ENCODE measurements at regions not wholly inside any gene's neighbourhood (a gene's known extent, or its start where the extent isn't known, plus 50 kb on each side); places are given as distances from the start of the nearest gene placed in this dataset.

DNA sequence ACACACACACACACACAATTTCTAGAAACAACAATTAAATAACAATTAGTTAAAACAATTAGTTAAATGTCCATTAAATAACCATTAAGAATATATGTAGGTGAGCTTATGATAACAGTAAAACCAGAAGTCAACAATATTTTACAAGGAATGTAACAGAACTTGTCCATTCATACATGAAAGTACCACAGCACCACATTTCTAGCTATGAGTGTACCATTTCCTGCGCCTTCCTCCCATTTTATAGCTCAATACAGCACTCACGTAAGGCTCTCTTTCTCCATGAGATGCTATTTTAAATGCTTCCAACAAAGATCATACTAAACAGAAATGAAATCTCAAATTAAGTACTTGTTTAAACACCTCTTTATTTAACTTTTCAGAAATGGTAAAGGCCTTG lies 367.3 kb upstream of the ZWINT start:
- H3K9me2 ChIP-seq (replicated peaks; ENCODE audit: insufficient read depth, low read length): no peaks in the 10 kb centered on the region
- DNase-seq: no peak
- peaks cover 21% of the 10 kb centered on the region for H3K9me3 ChIP-seq (ENCODE audit: low read length)
- H3K27me3 ChIP-seq (ENCODE audit: low read length): no peaks in the 10 kb centered on the region
- H3K79me2 ChIP-seq (ENCODE audit: low read length): no peaks in the 10 kb centered on the region
- H3K27ac ChIP-seq (ENCODE audit: low read length): no peak overlapping the region
- no peak overlapping the region for H2AFZ ChIP-seq (ENCODE audit: low read length)
- no peak overlapping the region for H3K4me2 ChIP-seq (ENCODE audit: low read depth, low read length, poor library complexity, severe bottlenecking)
- H3K9ac ChIP-seq (ENCODE audit: low read length): no peak overlapping the region
- H4K20me1 ChIP-seq (ENCODE audit: insufficient read depth, low read depth, low read length): no peaks in the 10 kb centered on the region
- H3K36me3 ChIP-seq (ENCODE audit: insufficient read depth, low read length): no peaks in the 10 kb centered on the region
- no peak overlapping the region for H3K4me3 ChIP-seq (ENCODE audit: low read length)
- H3K4me1 ChIP-seq (ENCODE audit: low read length): no peaks in the 10 kb centered on the region

DNA sequence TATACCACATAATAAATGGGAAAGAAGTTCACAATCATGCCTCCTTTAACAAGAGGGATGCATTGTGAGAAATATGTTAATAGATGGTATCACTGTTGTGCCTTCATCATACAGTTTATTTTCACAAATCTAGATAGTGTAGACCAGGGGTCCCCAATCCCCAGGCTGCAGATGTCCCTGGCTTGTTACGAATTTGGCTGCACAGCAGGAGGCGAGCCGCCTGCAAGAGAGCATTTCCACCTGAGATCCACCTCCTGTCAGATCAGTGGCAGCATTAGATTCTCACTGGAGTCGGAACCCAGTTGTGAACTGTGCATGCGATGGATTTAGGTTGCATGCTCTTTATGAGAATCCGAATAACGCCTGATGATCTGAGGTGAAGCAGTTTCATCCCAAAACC lies 361.9 kb upstream of the ZWINT start:
- Histone ChIP-seq H3K36me3 (ENCODE audit: insufficient read depth, low read length) (no peaks in the 10 kb centered on the region), H3K9ac (ENCODE audit: low read length) (no peak overlapping the region), H4K20me1 (ENCODE audit: insufficient read depth, low read depth, low read length) (no peaks in the 10 kb centered on the region), H3K9me3 (ENCODE audit: low read length) (peaks cover 18% of the 10 kb centered on the region), H3K27me3 (ENCODE audit: low read length) (no peaks in the 10 kb centered on the region), H3K4me2 (ENCODE audit: low read depth, low read length, poor library complexity, severe bottlenecking) (no peak overlapping the region), H2AFZ (ENCODE audit: low read length) (no peak overlapping the region), H3K4me1 (ENCODE audit: low read length) (no peaks in the 10 kb centered on the region), H3K79me2 (ENCODE audit: low read length) (no peaks in the 10 kb centered on the region), H3K9me2 (replicated peaks; ENCODE audit: insufficient read depth, low read length) (no peaks in the 10 kb centered on the region), H3K4me3 (ENCODE audit: low read length) (no peak overlapping the region), H3K27ac (ENCODE audit: low read length) (no peak overlapping the region)
- DNase-seq: no peak

DNA sequence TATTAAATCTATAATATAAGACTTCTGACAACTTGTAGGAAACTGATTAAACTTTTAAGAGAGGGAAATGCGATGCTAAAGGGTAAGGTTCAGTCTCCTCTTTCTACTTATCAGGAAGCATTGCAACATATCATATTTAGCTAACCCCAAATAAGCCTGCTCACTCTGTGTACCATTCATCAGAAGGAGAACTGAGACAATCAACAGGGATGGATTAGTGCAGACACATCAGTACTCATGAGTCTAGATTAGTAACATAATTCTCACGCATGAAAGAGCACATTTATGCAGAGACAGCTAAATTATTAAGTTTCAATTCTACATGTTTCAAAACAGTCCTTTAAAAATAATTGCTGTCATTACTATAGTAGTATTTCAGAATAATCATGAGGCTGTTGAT lies 354.2 kb upstream of the ZWINT start:
- Histone ChIP-seq H3K4me2 (ENCODE audit: low read depth, low read length, poor library complexity, severe bottlenecking) (no peak overlapping the region), H3K27me3 (ENCODE audit: low read length) (no peaks in the 10 kb centered on the region), H3K79me2 (ENCODE audit: low read length) (no peaks in the 10 kb centered on the region), H3K27ac (ENCODE audit: low read length) (no peak overlapping the region), H3K4me1 (ENCODE audit: low read length) (no peaks in the 10 kb centered on the region), H3K9me3 (ENCODE audit: low read length) (peaks cover 35% of the 10 kb centered on the region), H4K20me1 (ENCODE audit: insufficient read depth, low read depth, low read length) (no peaks in the 10 kb centered on the region), H3K9me2 (replicated peaks; ENCODE audit: insufficient read depth, low read length) (no peaks in the 10 kb centered on the region), H3K4me3 (ENCODE audit: low read length) (no peak overlapping the region), H3K9ac (ENCODE audit: low read length) (no peak overlapping the region), H3K36me3 (ENCODE audit: insufficient read depth, low read length) (no peaks in the 10 kb centered on the region), H2AFZ (ENCODE audit: low read length) (no peak overlapping the region)
- DNase-seq: no peak

DNA sequence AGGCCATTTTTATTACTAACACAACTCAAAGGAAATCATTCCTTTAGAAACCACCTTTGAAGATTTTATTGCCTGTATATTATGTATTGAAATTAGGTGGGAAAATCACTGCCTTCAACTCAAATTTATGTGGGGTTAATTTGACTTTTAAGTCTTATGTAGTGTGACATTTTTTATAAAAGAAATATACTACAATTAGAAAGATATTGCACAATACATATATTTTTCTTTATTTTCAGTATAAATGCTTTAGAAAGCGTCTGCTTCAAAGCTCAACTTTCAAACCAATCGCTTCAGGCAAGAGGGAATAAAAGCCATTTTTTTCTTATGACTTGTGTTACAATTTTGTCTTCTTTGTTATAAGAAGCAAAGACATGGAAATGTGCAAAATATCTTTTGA lies 337.4 kb upstream of the ZWINT start:
- Histone ChIP-seq H3K27me3 (ENCODE audit: low read length) (no peaks in the 10 kb centered on the region), H3K27ac (ENCODE audit: low read length) (no peak overlapping the region), H3K4me1 (ENCODE audit: low read length) (no peaks in the 10 kb centered on the region), H3K9me3 (ENCODE audit: low read length) (peaks cover 24% of the 10 kb centered on the region; the same call in 1 of the 2 replicates), H3K36me3 (ENCODE audit: insufficient read depth, low read length) (no peaks in the 10 kb centered on the region), H2AFZ (ENCODE audit: low read length) (no peak overlapping the region), H3K79me2 (ENCODE audit: low read length) (no peaks in the 10 kb centered on the region), H3K4me3 (ENCODE audit: low read length) (no peak overlapping the region), H3K9ac (ENCODE audit: low read length) (no peak overlapping the region), H3K4me2 (ENCODE audit: low read depth, low read length, poor library complexity, severe bottlenecking) (no peak overlapping the region), H3K9me2 (replicated peaks; ENCODE audit: insufficient read depth, low read length) (no peaks in the 10 kb centered on the region), H4K20me1 (ENCODE audit: insufficient read depth, low read depth, low read length) (no peaks in the 10 kb centered on the region)
- DNase-seq: no peak

DNA sequence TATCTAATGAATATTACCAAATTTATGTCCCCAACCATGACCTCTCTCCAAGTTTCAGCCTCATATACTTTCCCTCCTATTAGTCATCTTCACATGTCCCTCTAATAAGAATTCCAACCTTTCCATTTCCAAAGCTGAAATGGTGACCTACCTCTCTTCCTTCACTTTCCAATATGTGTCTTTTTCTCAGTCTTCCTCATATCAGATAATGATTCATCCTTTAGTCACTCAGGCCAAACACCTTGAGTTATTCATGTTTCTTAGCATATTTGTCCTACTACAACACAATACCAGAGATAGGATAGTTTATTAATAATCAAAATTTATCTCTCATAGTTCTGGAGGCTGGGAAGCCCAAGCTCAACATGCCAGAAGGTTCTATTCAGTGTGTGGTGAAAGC lies 318.5 kb upstream of the ZWINT start:
- no peak overlapping the region for H3K9ac ChIP-seq (ENCODE audit: low read length)
- no peaks in the 10 kb centered on the region for H3K36me3 ChIP-seq (ENCODE audit: insufficient read depth, low read length)
- DNase-seq: no peak
- no peaks in the 10 kb centered on the region for H3K4me1 ChIP-seq (ENCODE audit: low read length)
- peaks cover 27% of the 10 kb centered on the region for H3K9me3 ChIP-seq (ENCODE audit: low read length)
- H2AFZ ChIP-seq (ENCODE audit: low read length): no peak overlapping the region
- no peaks in the 10 kb centered on the region for H3K27me3 ChIP-seq (ENCODE audit: low read length)
- no peak overlapping the region for H3K4me2 ChIP-seq (ENCODE audit: low read depth, low read length, poor library complexity, severe bottlenecking)
- H3K4me3 ChIP-seq (ENCODE audit: low read length): no peak overlapping the region
- H3K9me2 ChIP-seq (replicated peaks; ENCODE audit: insufficient read depth, low read length): no peaks in the 10 kb centered on the region
- no peaks in the 10 kb centered on the region for H4K20me1 ChIP-seq (ENCODE audit: insufficient read depth, low read depth, low read length)
- no peak overlapping the region for H3K27ac ChIP-seq (ENCODE audit: low read length)
- no peaks in the 10 kb centered on the region for H3K79me2 ChIP-seq (ENCODE audit: low read length)

DNA sequence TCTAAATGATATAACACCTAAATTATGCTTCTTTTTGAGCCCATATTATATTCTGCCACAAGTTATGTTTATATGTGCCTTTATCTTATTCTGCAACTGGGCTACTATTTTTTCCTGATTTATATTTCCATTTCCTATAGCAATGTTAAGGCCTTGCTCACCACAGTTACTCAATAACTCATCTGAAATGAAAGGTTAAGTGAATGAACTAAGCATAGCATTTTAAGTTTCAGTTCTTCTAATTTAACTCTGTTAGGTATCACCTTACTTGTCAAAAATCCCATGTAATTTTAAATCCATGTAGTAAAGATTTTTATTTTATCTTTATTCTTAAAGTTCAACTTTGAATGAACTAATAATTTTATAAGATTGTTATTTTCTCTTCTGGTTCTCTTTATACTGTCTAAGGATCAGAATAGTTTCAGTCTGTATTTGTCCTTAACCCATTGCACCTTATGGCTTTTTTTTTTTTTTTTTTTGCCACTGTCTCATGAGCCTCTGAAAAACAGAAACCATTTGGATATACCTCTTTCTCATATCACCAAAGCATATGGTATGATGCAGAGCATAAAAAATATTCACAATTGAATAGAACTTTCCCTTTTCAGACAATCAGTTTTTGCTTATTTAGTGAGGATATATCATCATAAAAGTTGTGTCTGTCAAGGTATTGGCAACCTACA lies 301.8 kb upstream of the ZWINT start:
- H4K20me1 ChIP-seq (ENCODE audit: insufficient read depth, low read depth, low read length): no peaks in the 10 kb centered on the region
- H3K4me2 ChIP-seq (ENCODE audit: low read depth, low read length, poor library complexity, severe bottlenecking): no peak overlapping the region
- no peak overlapping the region for H3K9ac ChIP-seq (ENCODE audit: low read length)
- no peaks in the 10 kb centered on the region for H3K79me2 ChIP-seq (ENCODE audit: low read length)
- H3K4me1 ChIP-seq (ENCODE audit: low read length): no peaks in the 10 kb centered on the region
- DNase-seq: no peak
- no peaks in the 10 kb centered on the region for H3K36me3 ChIP-seq (ENCODE audit: insufficient read depth, low read length)
- peaks cover 15% of the 10 kb centered on the region for H3K9me3 ChIP-seq (ENCODE audit: low read length)
- H3K27me3 ChIP-seq (ENCODE audit: low read length): no peaks in the 10 kb centered on the region
- H3K27ac ChIP-seq (ENCODE audit: low read length): no peak overlapping the region
- H3K9me2 ChIP-seq (replicated peaks; ENCODE audit: insufficient read depth, low read length): no peaks in the 10 kb centered on the region
- no peak overlapping the region for H3K4me3 ChIP-seq (ENCODE audit: low read length)
- H2AFZ ChIP-seq (ENCODE audit: low read length): no peak overlapping the region

DNA sequence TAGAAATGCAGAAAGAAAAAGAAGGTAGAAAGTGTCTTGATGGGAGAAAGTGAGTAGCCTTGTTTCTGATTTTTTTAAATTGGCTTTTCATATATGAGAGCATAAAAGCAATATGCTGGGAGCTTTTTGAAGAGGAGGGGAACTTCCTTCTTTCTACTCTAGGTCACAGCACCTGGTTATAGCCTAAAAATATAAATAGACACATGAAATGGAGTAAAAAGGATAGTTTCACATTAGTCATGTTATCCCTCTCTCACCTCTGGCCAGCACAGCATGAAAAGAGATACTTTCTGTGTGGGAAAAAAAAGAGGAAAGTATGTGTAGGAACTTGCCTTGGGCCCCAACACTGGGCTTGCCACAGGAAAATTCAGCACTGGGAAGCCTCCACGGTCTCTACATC lies 292.2 kb upstream of the ZWINT start:
- Histone ChIP-seq H3K9ac (ENCODE audit: low read length) (no peak overlapping the region), H4K20me1 (ENCODE audit: insufficient read depth, low read depth, low read length) (no peaks in the 10 kb centered on the region), H3K4me3 (ENCODE audit: low read length) (no peak overlapping the region), H3K9me3 (ENCODE audit: low read length) (peaks cover 45% of the 10 kb centered on the region), H3K4me2 (ENCODE audit: low read depth, low read length, poor library complexity, severe bottlenecking) (no peak overlapping the region), H3K9me2 (replicated peaks; ENCODE audit: insufficient read depth, low read length) (no peaks in the 10 kb centered on the region), H3K36me3 (ENCODE audit: insufficient read depth, low read length) (no peaks in the 10 kb centered on the region), H3K79me2 (ENCODE audit: low read length) (no peaks in the 10 kb centered on the region), H2AFZ (ENCODE audit: low read length) (no peak overlapping the region), H3K4me1 (ENCODE audit: low read length) (no peaks in the 10 kb centered on the region), H3K27ac (ENCODE audit: low read length) (no peak overlapping the region), H3K27me3 (ENCODE audit: low read length) (no peaks in the 10 kb centered on the region)
- DNase-seq: no peak

DNA sequence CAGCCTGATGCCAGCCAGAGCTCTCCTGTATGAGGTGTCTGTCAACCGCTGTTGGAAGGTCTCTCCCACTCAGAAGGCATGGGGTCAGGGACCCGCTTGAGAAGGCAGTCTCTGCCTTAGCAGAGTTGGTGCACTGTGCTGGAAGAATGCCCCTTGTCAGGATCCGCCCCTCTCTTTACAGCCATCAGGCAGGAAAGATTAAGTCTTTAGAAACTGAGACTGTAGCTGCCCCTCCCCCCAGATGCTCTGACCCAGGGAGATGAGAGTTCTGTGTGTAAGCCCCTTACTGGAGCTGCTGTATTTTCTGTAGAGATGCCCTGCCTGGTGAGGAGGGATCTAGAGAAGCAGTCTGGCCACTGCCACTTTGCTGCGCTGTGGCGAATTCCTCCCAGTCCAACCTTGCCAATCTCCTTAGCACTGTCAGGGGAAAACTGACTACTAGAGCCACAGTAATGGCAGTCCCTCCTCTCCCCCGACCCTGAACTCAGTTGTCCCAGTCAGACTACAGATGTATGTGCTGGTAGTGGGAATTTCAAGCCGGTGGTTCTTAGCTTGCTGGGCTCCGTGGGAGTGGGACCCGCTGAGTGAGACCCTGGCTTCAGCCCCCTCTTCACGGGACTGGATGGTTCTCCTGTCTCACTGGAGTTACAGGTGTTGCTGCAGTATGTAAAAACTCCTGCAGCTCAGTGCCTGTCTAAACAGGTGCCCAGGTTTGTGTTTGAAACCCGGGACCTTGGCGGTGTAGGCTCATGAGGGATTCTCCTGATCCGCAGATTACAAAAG lies 285.5 kb upstream of the ZWINT start:
- Histone ChIP-seq H3K9me3 (ENCODE audit: low read length) (peaks cover 18% of the 10 kb centered on the region), H3K4me2 (ENCODE audit: low read depth, low read length, poor library complexity, severe bottlenecking) (no peak overlapping the region), H3K27ac (ENCODE audit: low read length) (no peak overlapping the region), H3K4me3 (ENCODE audit: low read length) (no peak overlapping the region), H3K9me2 (replicated peaks; ENCODE audit: insufficient read depth, low read length) (no peaks in the 10 kb centered on the region), H3K9ac (ENCODE audit: low read length) (no peak overlapping the region), H3K27me3 (ENCODE audit: low read length) (no peaks in the 10 kb centered on the region), H4K20me1 (ENCODE audit: insufficient read depth, low read depth, low read length) (no peaks in the 10 kb centered on the region), H2AFZ (ENCODE audit: low read length) (no peak overlapping the region), H3K4me1 (ENCODE audit: low read length) (no peaks in the 10 kb centered on the region), H3K79me2 (ENCODE audit: low read length) (no peaks in the 10 kb centered on the region), H3K36me3 (ENCODE audit: insufficient read depth, low read length) (no peaks in the 10 kb centered on the region)
- DNase-seq: no peak
